GM12801 (cell line): ENCODE measurements at regions not wholly inside any gene's neighbourhood (a gene's known extent, or its start where the extent isn't known, plus 50 kb on each side); places are given as distances from the start of the nearest gene placed in this dataset.

Experiments used
- CTCF ChIP-seq: IDR thresholded peaks from one replicate; pipeline ENCODE4 v1.5.1; 2011; ENCODE audit warnings: control low read depth; ENCODE audit not compliant: insufficient read length; ENCODE audit errors: extremely low read depth

- no peak for TF ChIP-seq CTCF
These were observed 213.7 kb upstream of the SGK1 start for GRCh38 chr6:134531611-134532010.

GRCh38 chr6:134531188-134531551 is 213.3 kb upstream of the SGK1 start:
- no peak for TF ChIP-seq CTCF

GRCh38 chr6:134529921-134530320 is 212.0 kb upstream of the SGK1 start:
- TF ChIP-seq CTCF: no peak

GRCh38 chr6:134529305-134529704 is 211.4 kb upstream of the SGK1 start:
- no peak for TF ChIP-seq CTCF

GRCh38 chr6:134527108-134527787 is 209.3 kb upstream of the SGK1 start:
- no peak for TF ChIP-seq CTCF

- TF ChIP-seq CTCF: no peak
These were observed 207.4 kb upstream of the SGK1 start for GRCh38 chr6:134525190-134525868.

GRCh38 chr6:134523903-134524650 is 206.2 kb upstream of the SGK1 start:
- no peak for TF ChIP-seq CTCF
